GM19193 (cell line): ENCODE measurements at regions not wholly inside any gene's neighbourhood (a gene's known extent, or its start where the extent isn't known, plus 50 kb on each side); places are given as distances from the start of the nearest gene placed in this dataset.

Experiments
- POLR2A ChIP-seq: IDR thresholded peaks from 4 replicates; pipeline ENCODE4 v1.6.1; 2011; ENCODE audit not compliant: insufficient read depth, insufficient read length; ENCODE audit errors: extremely low read depth

DNA sequence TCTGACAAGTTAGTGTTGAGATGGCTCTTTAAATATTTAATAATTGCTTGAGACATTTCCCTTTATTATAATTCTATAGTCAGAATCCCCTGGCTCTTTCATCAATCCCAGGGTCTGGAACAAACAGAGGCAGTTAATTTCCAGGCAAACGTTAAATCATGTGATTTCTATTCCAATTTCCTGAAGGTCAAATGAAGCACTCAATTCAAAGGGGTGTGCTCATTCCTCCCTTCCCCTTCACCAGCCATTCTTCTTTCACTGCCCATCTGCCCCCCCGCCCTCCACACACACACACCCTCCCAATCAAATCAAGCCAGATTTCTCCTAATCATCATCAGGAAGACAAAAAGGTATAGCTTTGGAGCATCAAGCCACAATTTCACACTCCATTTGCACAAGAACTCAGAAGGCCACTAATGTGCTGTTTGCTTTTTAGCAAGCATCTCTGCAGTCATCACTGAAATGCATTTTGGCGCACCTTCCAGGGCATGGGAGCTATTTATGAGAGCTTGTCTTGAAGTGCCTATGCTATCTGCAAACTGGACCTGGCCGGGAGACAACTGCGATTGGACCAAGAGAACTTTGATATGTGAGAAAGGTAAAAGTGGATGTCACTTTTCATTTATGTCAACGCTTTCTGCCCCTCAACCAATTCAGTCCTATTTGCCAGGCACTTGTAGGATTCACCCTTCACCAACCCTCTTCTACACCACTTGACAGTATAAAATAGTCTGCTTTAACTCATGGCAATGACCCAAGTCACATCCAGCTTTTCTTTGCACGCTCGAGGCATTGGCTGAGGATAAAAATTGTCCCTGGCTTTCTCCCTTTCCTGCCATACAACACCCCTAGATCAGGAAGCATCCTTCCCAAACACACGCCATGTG, 315.1 kb upstream of the API5 start:
- TF ChIP-seq POLR2A = no peak

DNA sequence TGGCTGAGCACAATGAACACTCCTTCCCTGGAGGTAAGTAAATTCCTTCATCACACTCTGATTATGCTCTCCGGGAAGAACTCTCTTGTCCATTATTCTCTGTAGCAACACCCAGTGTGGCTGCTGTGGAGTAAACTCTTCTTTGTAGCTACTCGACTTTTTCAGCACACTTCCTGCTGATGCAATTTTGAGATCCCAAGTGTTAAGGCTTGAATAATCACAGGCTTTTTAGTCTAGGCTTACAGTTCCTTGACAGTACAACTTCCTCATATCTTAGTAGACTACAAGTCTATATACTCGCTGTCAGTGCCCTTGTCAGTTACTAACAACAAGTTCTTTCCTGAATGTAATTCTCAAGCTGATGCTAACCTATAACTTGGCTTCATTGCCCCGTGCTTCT, 301.8 kb upstream of the API5 start:
- TF ChIP-seq POLR2A = no peak

DNA sequence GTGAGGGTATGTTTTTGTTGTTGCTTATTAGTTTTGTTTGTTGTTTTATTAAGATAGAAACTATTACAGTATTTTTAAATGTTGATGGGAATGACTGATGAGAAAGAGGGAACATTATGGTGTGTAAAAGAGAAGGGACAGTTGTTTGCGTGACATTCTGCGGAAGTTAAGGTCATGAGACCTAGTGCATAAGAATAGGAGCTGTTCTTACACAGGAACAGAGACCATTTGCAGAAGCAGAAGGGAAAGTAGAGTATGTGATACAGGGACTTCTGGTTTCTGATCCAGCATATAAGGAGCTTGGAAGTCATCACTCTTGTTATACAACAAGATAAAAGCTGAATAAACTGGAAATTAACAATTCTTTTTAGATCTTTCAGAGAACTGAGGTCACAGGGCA, 299.2 kb upstream of the API5 start:
- no peak for TF ChIP-seq POLR2A

DNA sequence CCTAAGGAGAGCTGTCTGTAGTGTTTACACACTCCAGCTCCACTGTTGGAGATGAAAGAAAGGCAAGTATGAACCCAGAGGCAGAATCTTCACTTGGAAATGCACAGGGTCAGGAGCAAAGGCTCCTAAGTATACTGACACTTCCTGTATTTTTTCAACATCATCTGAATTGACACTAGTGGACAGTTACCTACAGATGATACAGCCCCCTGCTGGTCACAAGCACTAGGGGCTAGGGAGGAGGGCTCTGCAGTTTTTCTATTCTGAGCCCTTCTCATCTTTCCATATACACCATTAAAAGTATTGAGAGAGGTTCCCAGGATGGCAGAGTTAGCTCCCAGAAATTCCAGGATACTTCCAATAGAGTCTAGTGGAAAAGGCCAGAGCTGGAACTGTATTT, 290.3 kb upstream of the API5 start:
- TF ChIP-seq POLR2A = no peak

DNA sequence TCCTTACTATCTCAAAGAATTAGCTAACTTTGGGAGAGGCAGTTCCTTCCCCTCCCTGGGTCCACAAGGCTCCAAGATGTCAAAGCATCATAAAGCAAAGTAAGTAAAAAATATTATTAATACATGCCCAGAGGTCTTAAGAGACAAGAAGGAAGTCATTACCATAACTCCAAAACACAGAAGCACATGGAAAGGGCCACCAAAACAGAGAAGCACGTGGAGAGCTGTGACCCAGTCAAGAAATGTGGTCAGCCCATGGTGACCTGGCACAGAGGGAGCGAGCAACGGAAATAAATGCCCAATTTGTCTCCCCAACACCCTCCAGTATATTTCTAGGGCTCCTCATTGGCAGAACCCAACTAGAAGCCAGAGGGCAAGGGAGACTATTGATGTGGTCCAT, 277.5 kb upstream of the API5 start:
- no peak for TF ChIP-seq POLR2A

DNA sequence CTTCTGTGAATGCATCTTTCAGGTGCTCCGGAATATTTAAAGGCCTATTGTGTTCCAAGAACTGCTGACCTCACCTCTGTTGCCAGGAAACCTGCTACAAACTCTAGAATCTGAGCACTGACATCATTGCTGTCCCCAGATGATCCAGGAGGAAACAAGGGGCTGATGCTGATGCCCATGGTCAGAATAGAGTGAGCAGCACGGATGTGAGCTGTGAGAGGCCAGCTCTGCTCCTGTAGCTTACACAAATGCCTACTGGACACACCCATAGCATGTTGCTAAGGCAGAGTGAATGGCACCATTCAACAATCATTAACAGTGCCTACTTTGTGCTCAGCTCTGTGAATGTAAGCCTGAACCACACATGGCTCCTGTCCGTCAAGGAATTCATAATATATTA, 276.7 kb upstream of the API5 start:
- TF ChIP-seq POLR2A = no peak

DNA sequence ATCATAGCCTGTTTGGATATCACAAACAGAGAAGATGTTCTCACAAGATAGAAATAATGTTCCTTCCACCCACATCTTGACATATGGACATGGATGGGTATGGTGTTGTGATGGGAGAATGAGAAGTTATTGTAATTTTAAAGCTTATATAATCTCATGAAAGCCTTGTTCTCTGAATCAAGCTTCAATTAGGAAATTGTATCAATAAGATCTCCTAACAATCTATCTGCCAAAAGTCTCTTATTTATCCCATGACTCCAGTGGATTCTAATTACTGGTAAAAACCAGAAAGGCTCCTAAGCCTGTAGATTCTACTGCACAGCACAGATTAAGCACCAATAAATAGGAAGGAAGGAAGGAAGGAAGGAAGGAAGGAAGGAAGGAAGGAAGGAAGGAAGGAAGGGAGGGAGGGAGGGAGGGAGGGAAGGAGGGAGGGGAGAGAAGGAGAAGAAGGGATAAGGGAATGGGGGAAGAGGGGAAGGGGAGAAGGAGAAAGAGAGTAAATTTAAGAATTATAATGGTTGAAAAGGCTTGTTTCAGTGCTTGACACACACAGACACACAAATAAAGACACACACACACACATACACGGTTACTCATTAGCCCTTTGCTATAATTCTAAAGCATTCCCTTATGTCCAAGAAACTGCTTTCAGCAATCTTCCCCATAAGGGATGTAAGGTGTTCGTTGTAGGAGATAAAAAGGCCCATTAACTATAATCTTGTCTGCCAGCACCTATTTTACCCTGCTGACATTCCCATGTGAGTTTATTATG, 258.0 kb upstream of the API5 start:
- no peak for TF ChIP-seq POLR2A

DNA sequence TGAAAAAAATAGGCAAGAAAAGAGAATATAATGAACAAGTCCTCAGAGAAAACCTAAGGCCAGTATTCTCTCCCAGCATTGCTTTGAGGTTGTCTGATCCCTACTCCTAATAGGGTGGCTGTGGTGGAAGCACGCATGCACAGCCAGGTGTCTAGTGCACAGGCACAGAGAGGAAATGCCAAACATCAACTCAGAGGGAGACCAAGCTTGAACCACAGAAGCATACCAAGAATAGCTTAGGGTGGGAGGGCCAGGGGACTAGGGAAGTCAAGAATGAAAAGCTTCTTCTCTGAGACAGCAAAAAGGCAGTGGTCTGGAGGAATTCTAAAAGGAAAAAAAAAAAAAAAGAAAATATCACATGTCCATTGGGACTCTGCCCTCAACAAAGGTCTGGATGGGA, 244.1 kb upstream of the API5 start:
- TF ChIP-seq POLR2A = no peak

DNA sequence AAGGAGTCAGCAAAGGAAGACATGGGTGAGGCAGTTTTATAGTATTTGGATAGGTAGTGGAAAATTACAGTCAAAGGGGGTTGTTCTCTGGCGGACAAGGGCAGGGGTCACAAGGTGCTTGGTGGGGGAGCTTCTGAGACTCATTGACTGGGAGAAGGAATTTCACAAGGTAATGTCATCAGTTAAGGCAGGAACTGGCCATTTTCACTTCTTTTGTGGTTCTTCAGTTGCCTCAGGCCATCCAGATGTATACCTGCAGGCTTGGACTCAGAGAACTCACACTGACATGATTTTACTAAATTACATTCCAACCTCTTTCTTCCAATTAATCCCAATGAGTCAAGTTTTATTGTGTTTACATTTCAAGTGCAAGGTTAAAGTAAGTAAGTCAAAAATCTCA, 240.5 kb upstream of the API5 start:
- TF ChIP-seq POLR2A = no peak

DNA sequence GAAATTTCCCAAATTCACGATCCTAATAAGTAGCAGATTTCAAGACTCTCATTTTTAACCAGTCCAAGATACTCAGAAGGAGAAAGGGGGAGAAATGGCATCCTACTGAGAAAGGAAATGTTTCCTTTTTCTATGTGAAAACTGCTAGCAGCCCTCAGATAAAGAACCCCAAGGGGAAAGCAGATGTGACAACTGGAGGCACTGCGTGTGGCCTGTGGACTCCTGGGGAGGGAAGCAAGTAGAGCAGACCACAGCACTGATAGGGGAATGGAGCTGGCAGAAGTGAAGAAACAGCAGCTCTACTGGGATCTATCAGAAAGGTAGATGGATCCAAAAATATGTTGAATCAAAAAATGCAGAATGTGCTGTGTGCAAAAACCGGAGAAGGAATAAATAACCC, 239.7 kb upstream of the API5 start:
- no peak for TF ChIP-seq POLR2A

DNA sequence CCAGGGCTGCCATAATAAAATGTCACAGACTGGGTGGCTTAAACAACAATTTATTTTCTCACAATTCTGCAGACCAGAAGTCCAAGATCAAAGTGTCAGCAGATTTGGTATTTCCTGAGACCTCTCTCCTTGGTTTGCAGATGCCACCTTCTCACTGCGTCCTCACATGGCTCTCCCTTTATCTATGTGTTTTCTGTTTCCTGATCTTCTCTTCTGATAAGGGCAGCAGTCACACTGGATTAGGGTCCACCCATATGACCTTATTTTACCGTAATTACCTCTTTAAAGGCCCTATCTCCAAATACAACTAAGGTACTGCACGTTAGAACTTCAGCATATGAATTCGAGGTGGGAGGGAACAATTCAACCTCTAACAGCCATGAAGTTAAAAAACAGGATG, 238.9 kb upstream of the API5 start:
- TF ChIP-seq POLR2A = no peak

DNA sequence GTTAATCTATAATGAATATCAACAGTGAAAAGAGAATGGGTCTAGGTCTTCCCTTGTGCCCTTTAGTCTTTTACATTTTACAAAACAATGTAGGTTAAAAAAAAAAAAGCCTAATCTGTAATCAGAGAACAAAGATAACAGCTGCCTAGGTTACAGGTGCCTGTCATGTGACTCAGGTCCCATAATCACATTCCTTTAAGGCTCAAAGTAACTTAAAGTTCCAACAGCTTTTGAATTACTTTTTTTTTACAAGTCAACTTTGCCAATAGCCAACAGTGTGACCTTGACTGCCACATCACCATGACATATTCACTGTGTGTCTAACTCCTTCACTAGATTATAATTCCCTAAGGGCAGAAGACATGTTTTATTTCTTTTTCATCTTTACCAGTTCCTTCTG, 237.0 kb upstream of the API5 start:
- TF ChIP-seq POLR2A = no peak

DNA sequence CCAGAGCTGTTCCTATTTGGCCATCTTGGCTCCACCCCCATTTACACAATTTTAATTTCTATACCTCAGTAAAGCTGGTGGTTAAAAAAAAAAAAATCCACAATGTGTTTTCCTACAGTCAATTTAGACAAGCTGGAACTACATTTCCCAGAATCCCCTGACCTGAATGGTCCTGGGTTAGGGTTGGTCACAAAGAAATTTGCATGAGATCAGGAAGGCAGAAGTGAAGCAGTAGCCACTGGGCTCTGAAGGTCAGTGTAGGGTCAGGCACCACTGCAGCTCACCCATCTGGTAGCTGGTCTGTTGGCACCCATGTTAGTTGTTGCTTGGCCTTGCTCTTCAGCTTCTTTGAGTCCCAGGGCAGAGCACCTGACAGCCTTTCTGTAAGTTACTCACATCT, 210.7 kb upstream of the API5 start:
- TF ChIP-seq POLR2A = no peak

DNA sequence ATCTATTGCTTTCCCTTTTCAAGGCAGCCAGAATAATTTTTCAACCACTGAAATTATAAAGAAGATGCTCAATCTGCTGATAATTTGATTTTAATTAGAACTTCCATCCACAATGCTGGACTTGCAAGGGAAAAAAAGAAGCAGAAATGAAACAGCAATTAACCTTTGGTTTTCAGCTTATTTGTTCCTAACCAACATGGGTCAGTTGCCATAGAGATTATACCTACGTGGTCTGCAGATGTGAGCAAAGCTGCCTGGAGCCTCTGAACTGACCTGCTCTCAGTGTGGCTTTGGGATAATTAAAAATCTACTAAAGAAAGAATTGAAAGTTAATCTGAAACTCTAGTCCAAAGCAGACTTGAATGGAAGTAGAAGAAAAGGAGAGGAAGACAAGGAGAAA, 195.7 kb upstream of the API5 start:
- no peak for TF ChIP-seq POLR2A

DNA sequence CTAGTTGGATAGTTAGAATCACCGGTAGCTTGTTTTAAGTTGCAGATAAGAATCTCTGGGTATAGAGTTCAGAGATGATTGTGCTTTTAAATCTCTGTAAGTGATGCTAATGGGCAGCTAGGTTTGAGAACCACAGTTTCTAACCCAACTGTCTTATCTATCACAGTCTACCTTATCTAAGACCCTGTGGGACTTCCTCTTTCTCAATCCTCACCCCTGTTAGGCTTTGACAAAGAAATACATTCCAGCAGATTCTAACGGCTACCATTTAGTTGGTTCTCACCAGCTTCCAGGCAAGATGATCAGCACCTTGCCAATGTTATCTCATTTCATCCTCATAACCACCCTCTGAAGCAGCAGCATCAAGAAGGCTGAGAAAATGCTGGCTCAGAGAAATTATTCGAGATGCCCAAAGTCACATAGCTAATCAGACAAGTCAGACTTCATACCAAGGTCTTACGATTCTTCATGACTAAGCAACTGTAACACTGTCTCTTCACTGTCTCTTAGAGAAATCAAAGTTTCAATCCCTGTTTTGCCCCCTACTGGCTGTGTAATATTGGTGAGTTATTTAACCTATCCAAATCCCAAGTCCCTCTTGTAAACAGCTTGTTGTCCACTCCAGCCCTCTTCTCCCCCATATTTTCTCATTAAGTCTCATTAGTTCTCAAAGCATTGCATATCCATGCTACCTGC, 192.4 kb upstream of the API5 start:
- TF ChIP-seq POLR2A = no peak

DNA sequence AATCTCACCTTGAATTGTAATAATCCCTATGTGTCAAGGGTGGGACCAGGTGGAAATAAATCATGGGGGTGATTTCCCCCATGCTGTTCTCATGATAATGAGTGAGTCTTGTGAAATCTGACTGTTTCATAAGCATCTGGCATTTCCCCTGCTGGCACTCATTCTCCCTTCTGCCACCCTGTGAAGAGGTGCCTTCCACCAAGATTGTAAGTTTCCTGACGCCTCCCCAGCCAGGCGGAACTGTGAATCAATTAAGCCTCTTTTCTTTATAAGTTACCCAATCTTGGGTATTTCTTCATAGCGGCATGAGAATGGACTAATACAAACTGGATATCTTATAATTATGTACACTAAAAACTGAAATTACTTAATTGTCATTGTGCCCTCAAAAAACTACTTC, 189.2 kb upstream of the API5 start:
- no peak for TF ChIP-seq POLR2A

DNA sequence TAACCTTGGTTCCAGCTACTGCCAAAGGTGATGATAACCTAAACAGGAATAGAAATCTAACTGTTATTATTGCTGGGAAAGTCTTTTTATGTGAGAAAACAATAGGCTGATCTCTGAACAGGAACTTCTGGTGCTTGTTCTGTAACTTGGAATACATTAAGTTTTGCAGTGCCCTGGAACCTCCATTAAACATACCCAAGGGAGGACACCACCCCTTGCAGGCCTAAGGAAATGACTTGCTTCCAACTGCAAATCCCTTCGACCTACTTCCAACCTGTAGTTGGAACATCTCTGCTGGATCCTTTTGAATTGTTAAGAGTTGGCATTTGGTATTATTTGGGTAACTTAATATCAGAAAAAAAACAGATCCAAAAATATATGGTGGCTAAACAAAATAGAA, 188.4 kb upstream of the API5 start:
- no peak for TF ChIP-seq POLR2A
